Neural cell (in vitro differentiated cells): ENCODE measurements at regions not wholly inside any gene's neighbourhood (a gene's known extent, or its start where the extent isn't known, plus 50 kb on each side); places are given as distances from the start of the nearest gene placed in this dataset.

ENCODE experiments used
- H2AFZ ChIP-seq: fragments of 200-600, 300-800 bp; sonication (generic), shearing (Covaris generic); 2 replicates; pipeline ENCODE4 v1.6.0; 2014; ENCODE audit warnings: low read depth, mild to moderate bottlenecking, antibody characterized with exemption, low read length, moderate library complexity
- H3F3A ChIP-seq: fragments of 200-600 bp; shearing (Covaris generic); 2 replicates; pipeline ENCODE4 v1.6.1; 2016; ENCODE audit warnings: mild to moderate bottlenecking, moderate library complexity, mixed read lengths, antibody characterized with exemption, low read length; ENCODE audit not compliant: insufficient read depth, poor library complexity, severe bottlenecking
- H3K27ac ChIP-seq: fragments of 200-600, 300-800 bp; sonication (generic), shearing (Covaris generic); 2 replicates; pipeline ENCODE4 v1.5.1; 2014; ENCODE audit warnings: mild to moderate bottlenecking, low read length, moderate library complexity
- H3K27me3 ChIP-seq: fragments of 300-800, 200-600 bp; sonication (generic), shearing (Covaris generic); 2 replicates; pipeline ENCODE4 v1.6.0; 2014; ENCODE audit warnings: mild to moderate bottlenecking, low read depth, low read length, moderate library complexity; ENCODE audit not compliant: insufficient read depth
- H3K36me3 ChIP-seq: fragments of 300-800, 200-600 bp; sonication (generic), shearing (Covaris generic); 2 replicates; pipeline ENCODE4 v1.5.1; 2014; ENCODE audit warnings: mild to moderate bottlenecking, antibody characterized with exemption, low read length, moderate library complexity; ENCODE audit not compliant: insufficient read depth
- H3K4me2 ChIP-seq: fragments of 300-800, 200-600 bp; sonication (generic), shearing (Covaris generic); 2 replicates; pipeline ENCODE4 v1.6.0; 2014; ENCODE audit warnings: mild to moderate bottlenecking, low read length
- H3K4me3 ChIP-seq: fragments of 300-800, 200-600 bp; sonication (generic), shearing (Covaris generic); 2 replicates; pipeline ENCODE4 v1.5.1; 2014; ENCODE audit warnings: mild to moderate bottlenecking, low read length, moderate library complexity
- H3K79me2 ChIP-seq: fragments of 200-600 bp; shearing (Covaris generic); replicated peaks from 2 replicates; pipeline ENCODE4 v1.6.0; 2014; ENCODE audit warnings: mild to moderate bottlenecking, low read length, moderate library complexity; ENCODE audit not compliant: insufficient read depth
- H3K9ac ChIP-seq: fragments of 300-800, 200-600 bp; sonication (generic), shearing (Covaris generic); 2 replicates; pipeline ENCODE4 v1.6.1; 2016; ENCODE audit warnings: mild to moderate bottlenecking, low read length, mixed read lengths
- H3K9me2 ChIP-seq: fragments of 200-600 bp; shearing (Covaris generic); 2 replicates; pipeline ENCODE4 v1.6.1; 2016; ENCODE audit warnings: mild to moderate bottlenecking, low read length, mixed read lengths; ENCODE audit not compliant: insufficient read depth
- H3K9me3 ChIP-seq: fragments of 200-600, 300-800 bp; sonication (generic), shearing (Covaris generic); 2 replicates; pipeline ENCODE4 v1.6.1; 2016; ENCODE audit warnings: mild to moderate bottlenecking, mixed run types, low read length, moderate library complexity, mixed read lengths
- H4K20me1 ChIP-seq: fragments of 200-600 bp; shearing (Covaris generic); 2 replicates; pipeline ENCODE4 v1.6.1; 2016; ENCODE audit warnings: mild to moderate bottlenecking, mixed run types; ENCODE audit not compliant: insufficient read depth
- EP300 ChIP-seq: fragments of 450-650 bp; conservative IDR thresholded peaks from 2 replicates; pipeline ENCODE4 v1.6.1; 2014; ENCODE audit warnings: antibody characterized with exemption, mild to moderate bottlenecking, moderate library complexity; ENCODE audit not compliant: poor library complexity, severe bottlenecking
- EZH2 ChIP-seq: fragments of 200-600, 300-800 bp; shearing (Covaris generic), sonication (generic); IDR thresholded peaks from 2 replicates; pipeline ENCODE4 v1.6.1; 2014; ENCODE audit warnings: antibody characterized with exemption, low read length, borderline replicate concordance, mild to moderate bottlenecking; ENCODE audit not compliant: insufficient read depth, poor library complexity, severe bottlenecking
- MXI1 ChIP-seq: fragments of 450-650 bp; conservative IDR thresholded peaks from 2 replicates; pipeline ENCODE4 v1.6.1; 2014; ENCODE audit warnings: antibody characterized with exemption, mild to moderate bottlenecking; ENCODE audit not compliant: poor library complexity, severe bottlenecking
- POLR2AphosphoS5 ChIP-seq: IDR thresholded peaks from 2 replicates; pipeline ENCODE4 v1.6.1; 2012
- RAD21 ChIP-seq: fragments of 450-650 bp; conservative IDR thresholded peaks from 2 replicates; pipeline ENCODE4 v1.6.1; 2014; ENCODE audit warnings: antibody characterized with exemption, mild to moderate bottlenecking, moderate library complexity
- SMC3 ChIP-seq: fragments of 450-650 bp; conservative IDR thresholded peaks from 2 replicates; pipeline ENCODE4 v1.6.1; 2014; ENCODE audit warnings: antibody characterized with exemption, mild to moderate bottlenecking, moderate library complexity; ENCODE audit not compliant: poor library complexity
- TAF1 ChIP-seq: IDR thresholded peaks from 2 replicates; pipeline ENCODE4 v1.6.1; 2012; ENCODE audit warnings: low read depth
- TF ChIP-seq, protein P1 (sequence below): IDR thresholded peaks from 2 replicates; pipeline ENCODE4 v1.6.1; 2012; ENCODE audit warnings: borderline replicate concordance
- TF ChIP-seq, protein P2 (sequence below): fragments of 450-650 bp; IDR thresholded peaks from 2 replicates; pipeline ENCODE4 v1.5.1; 2014; ENCODE audit warnings: antibody characterized with exemption, mild to moderate bottlenecking, moderate library complexity; ENCODE audit not compliant: poor library complexity, severe bottlenecking

GRCh38 chr6:147131532-147132128 lies 72.6 kb upstream of the STXBP5 start:
- no peaks in the 10 kb centered on the region for H4K20me1 ChIP-seq
- H3K36me3 ChIP-seq: no peaks in the 10 kb centered on the region
- H3K9me3 ChIP-seq: no peaks in the 10 kb centered on the region
- H3K27me3 ChIP-seq: no peaks in the 10 kb centered on the region
- peak; percentile 48 for TF ChIP-seq EP300
- peak; percentile 57 for TF ChIP-seq TAF1
- TF ChIP-seq POLR2AphosphoS5: peak; percentile 91
- TF ChIP-seq, protein P1, sequence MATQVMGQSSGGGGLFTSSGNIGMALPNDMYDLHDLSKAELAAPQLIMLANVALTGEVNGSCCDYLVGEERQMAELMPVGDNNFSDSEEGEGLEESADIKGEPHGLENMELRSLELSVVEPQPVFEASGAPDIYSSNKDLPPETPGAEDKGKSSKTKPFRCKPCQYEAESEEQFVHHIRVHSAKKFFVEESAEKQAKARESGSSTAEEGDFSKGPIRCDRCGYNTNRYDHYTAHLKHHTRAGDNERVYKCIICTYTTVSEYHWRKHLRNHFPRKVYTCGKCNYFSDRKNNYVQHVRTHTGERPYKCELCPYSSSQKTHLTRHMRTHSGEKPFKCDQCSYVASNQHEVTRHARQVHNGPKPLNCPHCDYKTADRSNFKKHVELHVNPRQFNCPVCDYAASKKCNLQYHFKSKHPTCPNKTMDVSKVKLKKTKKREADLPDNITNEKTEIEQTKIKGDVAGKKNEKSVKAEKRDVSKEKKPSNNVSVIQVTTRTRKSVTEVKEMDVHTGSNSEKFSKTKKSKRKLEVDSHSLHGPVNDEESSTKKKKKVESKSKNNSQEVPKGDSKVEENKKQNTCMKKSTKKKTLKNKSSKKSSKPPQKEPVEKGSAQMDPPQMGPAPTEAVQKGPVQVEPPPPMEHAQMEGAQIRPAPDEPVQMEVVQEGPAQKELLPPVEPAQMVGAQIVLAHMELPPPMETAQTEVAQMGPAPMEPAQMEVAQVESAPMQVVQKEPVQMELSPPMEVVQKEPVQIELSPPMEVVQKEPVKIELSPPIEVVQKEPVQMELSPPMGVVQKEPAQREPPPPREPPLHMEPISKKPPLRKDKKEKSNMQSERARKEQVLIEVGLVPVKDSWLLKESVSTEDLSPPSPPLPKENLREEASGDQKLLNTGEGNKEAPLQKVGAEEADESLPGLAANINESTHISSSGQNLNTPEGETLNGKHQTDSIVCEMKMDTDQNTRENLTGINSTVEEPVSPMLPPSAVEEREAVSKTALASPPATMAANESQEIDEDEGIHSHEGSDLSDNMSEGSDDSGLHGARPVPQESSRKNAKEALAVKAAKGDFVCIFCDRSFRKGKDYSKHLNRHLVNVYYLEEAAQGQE: peak; percentile 62
- TF ChIP-seq MXI1: peak; percentile 16
- TF ChIP-seq, protein P2, sequence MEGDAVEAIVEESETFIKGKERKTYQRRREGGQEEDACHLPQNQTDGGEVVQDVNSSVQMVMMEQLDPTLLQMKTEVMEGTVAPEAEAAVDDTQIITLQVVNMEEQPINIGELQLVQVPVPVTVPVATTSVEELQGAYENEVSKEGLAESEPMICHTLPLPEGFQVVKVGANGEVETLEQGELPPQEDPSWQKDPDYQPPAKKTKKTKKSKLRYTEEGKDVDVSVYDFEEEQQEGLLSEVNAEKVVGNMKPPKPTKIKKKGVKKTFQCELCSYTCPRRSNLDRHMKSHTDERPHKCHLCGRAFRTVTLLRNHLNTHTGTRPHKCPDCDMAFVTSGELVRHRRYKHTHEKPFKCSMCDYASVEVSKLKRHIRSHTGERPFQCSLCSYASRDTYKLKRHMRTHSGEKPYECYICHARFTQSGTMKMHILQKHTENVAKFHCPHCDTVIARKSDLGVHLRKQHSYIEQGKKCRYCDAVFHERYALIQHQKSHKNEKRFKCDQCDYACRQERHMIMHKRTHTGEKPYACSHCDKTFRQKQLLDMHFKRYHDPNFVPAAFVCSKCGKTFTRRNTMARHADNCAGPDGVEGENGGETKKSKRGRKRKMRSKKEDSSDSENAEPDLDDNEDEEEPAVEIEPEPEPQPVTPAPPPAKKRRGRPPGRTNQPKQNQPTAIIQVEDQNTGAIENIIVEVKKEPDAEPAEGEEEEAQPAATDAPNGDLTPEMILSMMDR: no peak
- TF ChIP-seq EZH2: no peak
- TF ChIP-seq RAD21: peak; percentile 49
- TF ChIP-seq SMC3: no peak
- H3K4me2 ChIP-seq: peak overlapping the region; percentile 69
- peak overlapping the region; percentile 82 for H3K27ac ChIP-seq
- no peaks in the 10 kb centered on the region for H3K9me2 ChIP-seq
- peak overlapping the region; percentile 56 for H2AFZ ChIP-seq
- peak overlapping the region; percentile 65 for H3K9ac ChIP-seq
- no peaks in the 10 kb centered on the region for H3F3A ChIP-seq
- H3K4me3 ChIP-seq: peak overlapping the region; percentile 60
- no peaks in the 10 kb centered on the region for H3K79me2 ChIP-seq

DNA sequence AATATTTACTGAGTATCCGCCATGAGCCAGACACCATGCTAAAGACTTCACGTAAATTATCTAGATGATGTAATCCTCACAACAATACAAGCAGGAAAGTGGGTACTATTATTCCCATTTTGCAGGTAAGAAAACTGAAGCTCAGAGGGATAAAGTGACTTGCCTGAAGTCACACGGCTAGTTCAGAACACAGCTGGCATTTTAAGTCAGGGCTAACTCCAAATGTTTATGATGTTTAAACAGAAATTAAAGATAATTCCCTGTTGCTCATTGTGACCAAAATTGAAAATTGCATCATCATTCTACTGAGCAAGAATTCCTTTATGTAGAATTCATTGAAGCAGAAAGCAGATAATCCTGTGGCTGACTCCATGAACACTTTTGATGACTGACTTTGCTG lies 71.3 kb upstream of the STXBP5 start:
- H3K27ac ChIP-seq: no peak overlapping the region
- H3K9me3 ChIP-seq: no peaks in the 10 kb centered on the region
- no peak overlapping the region for H2AFZ ChIP-seq
- no peaks in the 10 kb centered on the region for H3K27me3 ChIP-seq
- no peaks in the 10 kb centered on the region for H3K79me2 ChIP-seq
- H3K9me2 ChIP-seq: no peaks in the 10 kb centered on the region
- H3K9ac ChIP-seq: no peak overlapping the region
- H3K36me3 ChIP-seq: no peaks in the 10 kb centered on the region
- H4K20me1 ChIP-seq: no peaks in the 10 kb centered on the region
- H3F3A ChIP-seq: no peaks in the 10 kb centered on the region
- no peak overlapping the region for H3K4me2 ChIP-seq
- H3K4me3 ChIP-seq: no peak overlapping the region
- TF ChIP-seq EP300 (no peak), TAF1 (no peak), MXI1 (no peak), EZH2 (no peak), RAD21 (no peak), POLR2AphosphoS5 (no peak), SMC3 (no peak)
- TF ChIP-seq, protein P1: no peak
- TF ChIP-seq, protein P2: no peak
